GM12873 (cell line): ENCODE measurements at regions not wholly inside any gene's neighbourhood (a gene's known extent, or its start where the extent isn't known, plus 50 kb on each side); places are given as distances from the start of the nearest gene placed in this dataset.

Experiments
- CTCF ChIP-seq: IDR thresholded peaks from 2 replicates; pipeline ENCODE4 v1.5.1; 2012; ENCODE audit warnings: low read depth, mild to moderate bottlenecking, moderate library complexity, low read length, control low read depth; ENCODE audit not compliant: insufficient read depth; ENCODE audit errors: missing control alignments

- no peak for TF ChIP-seq CTCF
These were observed 260.3 kb upstream of the MINDY3 start for GRCh38 chr10:16120563-16120962.

GRCh38 chr10:16141499-16141898 is 281.2 kb upstream of the MINDY3 start:
- no peak for TF ChIP-seq CTCF

GRCh38 chr10:16146993-16147392 is 286.7 kb upstream of the MINDY3 start:
- no peak for TF ChIP-seq CTCF

- TF ChIP-seq CTCF, result no peak
These were observed 281.0 kb upstream of the PTER start for GRCh38 chr10:16155834-16156233.

- TF ChIP-seq CTCF, result no peak
These were observed 280.1 kb upstream of the PTER start for GRCh38 chr10:16156681-16157080.

- no peak for TF ChIP-seq CTCF
These were observed 254.7 kb upstream of the PTER start for GRCh38 chr10:16182144-16182543.

- no peak for TF ChIP-seq CTCF
These were observed 254.1 kb upstream of the PTER start for GRCh38 chr10:16182688-16183087.

- no peak for TF ChIP-seq CTCF
These were observed 252.7 kb upstream of the PTER start for GRCh38 chr10:16184096-16184597.
